GM18861 (cell line): ENCODE measurements at regions not wholly inside any gene's neighbourhood (a gene's known extent, or its start where the extent isn't known, plus 50 kb on each side); places are given as distances from the start of the nearest gene placed in this dataset.
A peak's percentile ranks its signal among the peaks of the same experiment; 100 is the strongest.

Experiments used
- ATAC-seq: cut with Tn5 transposase; IDR thresholded peaks from one replicate; pipeline ENCODE4 v1.9.1; 2021; ENCODE audit not compliant: unreplicated experiment

DNA sequence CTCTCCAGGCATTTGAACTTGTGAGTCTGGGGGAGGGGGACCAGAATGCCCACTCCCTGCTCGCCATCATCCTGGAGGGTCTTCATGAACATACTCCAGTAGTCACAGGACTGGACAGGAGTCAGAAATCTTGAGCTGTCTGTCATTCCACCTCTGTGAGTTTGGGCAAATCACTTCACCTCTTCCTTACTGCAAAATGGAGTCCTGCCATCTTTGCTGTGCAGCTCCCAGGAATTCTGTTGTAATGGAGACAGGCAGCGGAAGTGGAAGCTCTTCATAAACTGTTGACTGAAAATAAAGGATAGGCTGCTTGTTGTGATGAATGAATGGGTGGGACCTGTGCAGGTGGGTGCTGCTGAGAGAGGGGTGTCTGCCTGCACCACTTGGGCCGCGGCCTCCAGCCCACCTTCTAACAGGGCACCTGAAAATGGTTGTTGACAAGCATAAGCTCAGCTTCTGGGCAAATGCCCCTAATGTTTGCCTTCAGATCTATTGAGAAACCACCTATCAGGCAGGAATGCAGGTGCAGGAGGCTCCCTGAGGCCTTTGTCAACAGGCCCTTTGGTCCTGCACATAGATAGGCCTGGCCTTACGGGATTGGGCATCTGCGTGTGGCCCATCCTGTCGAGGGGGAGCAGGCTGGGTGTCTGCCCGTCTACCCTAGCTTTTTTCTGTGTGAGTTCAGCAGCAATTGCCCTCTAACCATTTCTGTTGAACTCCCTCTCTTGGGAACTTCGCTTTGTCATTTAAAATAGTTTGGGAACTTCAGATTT is 321.0 kb downstream of the RPS6KC1 start:
- no peak for ATAC-seq

DNA sequence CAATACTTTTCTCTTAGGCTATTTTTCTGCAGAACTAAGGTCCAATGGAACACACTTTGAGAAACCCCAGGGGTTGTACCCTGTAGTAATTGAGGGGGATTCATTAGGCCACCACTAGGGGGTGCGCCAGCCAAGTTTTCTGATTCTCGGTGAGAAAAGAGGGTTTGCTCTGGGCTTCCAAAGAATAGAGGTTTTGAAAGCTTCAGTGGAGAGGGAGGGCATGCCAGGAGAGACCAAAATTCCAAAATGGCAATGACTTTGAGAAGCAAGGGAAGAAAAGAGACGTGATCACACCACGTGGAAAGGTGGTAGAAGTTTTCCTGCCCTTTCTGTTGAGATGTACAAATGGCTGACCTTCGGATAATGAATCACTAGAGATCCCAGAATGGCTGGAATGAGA is 323.3 kb downstream of the RPS6KC1 start:
- peak; percentile 82 for ATAC-seq

DNA sequence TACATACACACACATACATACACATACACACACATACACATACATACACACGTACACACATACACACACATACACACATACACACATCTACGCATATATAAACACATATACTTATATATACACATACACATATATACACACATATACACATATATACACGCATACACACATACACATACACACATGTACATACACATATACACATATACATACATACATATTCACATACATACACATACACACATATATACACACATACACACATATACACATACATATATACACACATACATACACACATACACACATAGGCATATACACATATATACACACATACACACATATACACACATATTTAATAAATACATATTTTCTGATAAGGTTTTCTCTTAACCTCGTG is 324.0 kb downstream of the RPS6KC1 start:
- no peak for ATAC-seq

DNA sequence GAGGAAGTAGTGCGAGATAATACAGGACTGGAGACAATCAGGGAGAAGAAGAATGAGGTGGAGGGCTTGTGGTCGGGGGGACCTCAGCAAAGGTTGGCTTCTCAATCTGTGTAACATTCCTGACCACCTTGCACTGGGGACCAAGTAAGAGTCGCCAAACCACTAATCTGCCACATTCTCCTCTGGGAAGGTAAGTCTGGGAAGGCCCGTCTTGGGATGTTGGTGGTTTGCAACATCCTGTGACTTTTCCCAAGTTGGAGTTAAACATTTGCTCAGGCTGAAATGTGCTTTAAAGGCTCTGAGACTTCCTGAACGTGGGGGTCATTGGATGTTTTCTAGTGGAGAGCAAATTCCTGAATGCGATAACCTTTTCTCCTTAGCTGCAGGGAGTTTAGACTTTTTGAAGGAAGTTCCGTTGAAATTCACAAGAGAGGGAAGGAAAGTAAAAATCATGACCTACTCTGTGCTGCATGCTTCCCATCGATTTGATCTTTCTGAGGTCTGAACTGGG is 325.9 kb downstream of the RPS6KC1 start:
- ATAC-seq, result no peak

DNA sequence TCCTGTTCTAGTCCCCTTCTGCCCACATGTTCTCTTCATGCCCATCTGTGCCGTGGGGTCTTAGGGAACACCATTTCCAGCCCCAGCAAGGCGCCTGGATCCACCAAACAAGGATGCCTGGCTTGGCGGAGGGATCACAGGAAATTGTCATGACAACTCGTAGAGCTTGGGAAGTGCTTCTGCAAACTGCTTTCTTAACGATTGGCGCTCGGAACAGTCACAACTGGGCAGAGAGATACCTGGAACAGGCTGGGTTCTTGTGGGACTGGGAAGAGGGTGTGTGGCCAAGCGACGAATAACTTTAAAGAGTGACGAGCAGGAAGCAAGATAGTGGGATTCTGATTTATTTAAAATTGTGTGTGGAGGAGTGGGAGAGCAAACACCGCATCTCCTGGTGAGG is 329.8 kb downstream of the RPS6KC1 start:
- no peak for ATAC-seq

DNA sequence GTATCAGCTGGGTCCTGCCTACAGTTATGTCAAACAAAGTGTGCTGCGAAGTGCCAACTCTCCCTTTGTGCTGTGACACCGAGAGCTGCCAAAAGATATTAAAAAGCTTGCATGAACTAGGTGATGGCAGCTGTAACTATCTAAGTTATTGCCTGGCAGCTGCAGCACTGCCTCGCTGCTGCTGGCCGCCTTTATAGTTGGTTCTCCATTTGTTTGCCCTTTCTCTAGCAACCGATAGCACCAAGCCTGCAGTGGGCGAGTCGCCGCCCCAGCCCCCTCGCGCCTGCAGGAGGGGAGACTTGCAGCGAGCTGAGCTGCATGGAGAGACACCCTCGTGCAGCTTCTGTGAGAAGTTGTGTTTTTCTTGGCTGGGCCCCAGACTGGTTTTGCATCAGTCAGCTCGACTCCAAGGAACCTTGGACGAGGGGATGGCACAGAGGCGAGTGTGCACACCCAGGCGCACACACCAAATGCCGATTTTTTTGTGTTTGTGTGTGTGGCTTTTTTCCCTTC is 330.6 kb downstream of the RPS6KC1 start:
- no peak for ATAC-seq

DNA sequence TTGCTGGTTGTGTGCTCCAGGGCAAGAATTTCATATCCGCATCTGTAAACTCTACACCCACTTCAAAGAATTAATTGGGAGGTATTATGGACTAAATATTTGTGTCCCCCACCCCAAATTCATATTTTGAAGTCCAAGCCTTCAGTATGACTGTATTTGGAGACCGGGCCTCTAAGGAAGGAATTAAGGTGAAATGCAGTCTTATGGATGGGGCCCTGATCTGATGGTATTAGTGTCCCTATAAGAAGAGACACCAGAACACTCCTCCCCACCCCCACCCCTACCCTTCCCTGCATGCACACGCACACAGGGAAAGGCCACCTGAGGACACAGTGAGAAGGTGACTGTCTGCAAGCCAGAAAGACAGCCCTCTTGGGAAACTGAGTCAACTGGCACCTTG is 332.4 kb downstream of the RPS6KC1 start:
- no peak for ATAC-seq

DNA sequence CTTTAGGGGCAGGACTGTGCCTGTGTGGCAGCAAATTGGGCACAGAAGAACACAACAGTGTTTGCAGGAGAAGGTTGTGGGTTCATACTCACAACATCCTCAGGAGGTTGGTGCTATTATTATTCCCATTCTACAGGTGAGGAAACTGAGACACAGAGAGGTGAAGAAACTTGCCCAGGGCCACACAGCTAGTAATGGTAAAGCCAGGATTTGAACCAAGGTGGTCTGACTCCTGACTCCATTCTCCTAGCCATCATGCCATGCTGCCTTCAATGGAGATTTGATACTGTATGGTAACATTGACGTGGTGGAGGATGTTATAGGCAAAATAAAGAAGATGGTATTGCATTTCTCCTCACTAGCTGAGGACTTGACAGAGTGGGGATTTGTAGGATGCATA is 334.2 kb downstream of the RPS6KC1 start:
- no peak for ATAC-seq

DNA sequence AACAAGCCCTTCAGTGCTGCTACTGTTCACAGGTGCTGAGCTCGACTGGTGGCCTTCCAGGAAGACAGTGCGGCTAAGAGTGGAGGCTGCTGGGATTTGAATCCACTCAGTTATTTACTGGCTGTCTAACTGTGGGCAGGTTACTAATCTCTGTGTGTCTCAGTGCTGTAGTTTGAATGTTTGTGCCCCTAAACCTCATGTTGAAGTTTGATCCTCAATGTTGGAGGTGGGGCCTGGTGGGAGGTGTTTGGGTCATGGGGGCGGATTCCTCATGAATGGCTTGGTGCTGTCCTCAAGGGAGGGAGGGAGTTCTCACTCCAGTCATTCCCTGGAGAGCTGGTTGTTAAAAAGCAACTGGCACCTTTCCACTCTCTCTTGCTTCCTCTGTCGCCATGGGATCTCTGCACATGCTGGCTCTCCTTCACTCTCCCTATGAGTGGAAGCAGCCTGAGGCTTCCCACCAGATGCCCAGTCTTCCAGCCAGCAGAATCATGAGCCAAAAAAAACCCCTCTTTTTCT is 334.8 kb downstream of the RPS6KC1 start:
- no peak for ATAC-seq

DNA sequence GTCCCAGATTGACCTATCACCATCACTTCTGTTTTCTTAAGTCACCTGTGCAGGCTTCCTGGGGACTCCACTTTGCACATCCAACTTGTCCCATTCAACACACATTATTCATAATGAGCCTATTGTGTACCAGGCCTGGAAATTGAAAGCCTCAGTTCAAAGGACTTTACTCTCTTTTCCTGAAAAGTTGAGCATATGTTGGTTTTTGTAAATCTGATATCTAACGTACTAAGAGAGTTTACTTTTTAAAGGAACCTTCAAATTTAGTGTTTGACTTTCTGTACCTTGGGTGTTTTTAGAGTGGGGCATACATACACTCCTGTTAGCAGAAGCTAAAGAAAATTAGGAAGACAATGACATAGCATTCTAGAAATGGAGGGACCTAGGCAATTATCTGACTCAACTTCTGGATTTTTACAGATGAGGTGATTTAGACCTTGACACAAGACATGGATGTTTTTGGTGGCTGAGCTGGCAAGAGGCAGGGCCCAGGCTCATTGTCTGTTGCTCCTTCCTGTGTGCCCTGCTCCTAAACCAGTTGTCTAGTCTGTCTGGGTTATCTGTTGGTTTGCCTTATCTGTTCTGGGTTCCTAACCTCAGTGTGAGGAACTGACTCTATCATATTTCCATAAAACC is 336.5 kb downstream of the RPS6KC1 start:
- no peak for ATAC-seq

DNA sequence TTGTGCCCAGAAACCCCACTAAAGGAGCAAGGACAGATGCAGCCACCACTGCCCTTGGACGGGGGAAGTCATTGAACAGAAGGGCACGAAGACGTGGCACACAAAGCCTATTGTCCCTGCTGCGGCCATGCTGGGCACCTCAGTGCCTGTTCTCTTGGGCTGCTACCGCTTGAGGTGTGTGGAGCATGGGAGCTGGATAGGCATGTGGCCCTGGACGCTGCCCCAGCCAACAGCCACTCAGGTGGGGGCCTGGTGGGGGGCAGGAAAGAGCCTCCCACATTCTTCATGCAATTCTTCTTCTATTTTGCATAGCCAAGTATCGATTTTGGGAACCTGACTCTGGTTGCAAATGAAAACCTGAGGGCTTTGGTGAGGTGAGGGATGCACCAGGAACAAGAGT is 337.2 kb downstream of the RPS6KC1 start:
- no peak for ATAC-seq

DNA sequence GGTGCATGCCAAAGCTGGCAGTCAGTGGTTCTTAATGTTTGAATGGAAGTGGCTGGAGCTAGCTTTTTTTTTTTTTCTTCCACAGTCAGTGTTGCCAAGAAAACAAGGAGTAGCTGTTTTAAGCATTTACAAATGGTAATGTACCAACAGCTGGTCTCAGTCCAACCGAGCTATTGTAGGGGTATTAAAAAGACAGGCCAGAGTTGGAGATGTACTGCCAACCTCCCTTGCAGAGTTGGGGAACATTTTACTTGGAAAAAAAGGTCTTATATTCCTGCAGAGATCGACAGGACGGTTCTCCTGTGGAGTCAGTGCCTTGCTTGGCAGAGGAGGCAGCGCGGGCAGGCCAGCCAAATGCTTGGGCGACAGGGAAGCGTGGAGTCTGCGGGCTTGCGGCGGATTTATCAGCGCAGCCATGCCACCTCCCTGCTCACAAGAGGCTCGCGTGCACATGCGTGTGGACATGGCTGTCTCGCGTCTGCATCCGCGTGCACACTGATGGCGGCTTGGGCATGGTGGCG is 338.1 kb downstream of the RPS6KC1 start:
- ATAC-seq, result no peak

DNA sequence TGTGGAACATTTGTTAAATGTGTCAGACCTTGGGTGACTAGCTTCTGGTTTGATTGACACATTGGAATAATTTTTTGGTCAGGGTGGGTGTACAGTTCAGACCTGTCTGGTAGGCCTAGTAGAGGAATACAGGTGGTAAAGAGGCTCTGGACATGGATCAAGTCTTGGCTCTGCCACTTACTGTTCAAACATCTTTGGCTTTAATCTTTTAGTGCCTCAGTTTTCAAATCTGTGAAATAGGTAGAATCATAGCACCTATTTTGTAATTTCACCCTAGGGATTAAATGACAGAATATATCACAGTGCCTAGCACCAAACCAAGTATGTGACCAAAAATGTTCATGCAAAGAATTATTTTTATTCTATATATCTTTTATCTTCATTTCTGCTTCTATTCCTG is 340.4 kb downstream of the RPS6KC1 start:
- no peak for ATAC-seq

DNA sequence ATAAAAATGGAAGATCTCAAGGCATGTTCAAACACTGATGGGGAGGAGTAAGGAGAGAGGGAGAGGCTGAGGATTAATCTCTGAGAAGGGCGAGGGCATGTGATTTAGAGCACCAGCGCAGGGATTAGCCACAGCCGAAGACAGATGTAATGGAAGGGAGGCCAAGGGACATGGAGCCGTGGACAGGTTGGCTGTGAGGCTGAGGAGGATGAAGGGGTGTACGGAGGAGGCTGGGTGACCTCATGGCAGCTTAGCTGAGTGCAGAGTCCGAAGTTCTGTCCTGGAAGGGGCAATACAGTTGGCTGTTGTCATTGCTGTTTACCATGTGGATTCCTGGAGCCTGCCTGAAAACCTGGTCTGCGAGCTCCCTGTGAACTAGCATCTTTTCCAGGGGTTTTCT is 342.8 kb downstream of the RPS6KC1 start:
- no peak for ATAC-seq

DNA sequence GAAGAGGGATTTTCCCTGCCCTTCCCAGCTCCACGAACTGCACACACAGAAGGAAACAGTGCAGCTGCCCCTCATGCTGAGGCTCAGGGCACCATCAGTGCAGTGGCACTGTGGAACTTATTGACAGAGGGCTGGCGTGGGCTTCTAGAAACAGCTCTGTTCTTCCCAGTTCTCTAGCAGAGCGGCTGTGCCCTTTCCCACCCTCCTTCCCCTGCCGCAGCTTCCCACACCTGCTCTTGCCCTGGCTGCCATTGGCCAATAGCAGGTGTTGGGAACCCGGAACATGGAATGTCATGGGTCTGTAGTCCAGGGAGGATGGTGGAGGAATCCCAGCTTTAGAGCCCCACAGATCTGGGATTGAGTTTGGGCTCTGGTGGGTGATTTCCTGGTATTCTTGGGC is 343.8 kb downstream of the RPS6KC1 start:
- ATAC-seq, result no peak

DNA sequence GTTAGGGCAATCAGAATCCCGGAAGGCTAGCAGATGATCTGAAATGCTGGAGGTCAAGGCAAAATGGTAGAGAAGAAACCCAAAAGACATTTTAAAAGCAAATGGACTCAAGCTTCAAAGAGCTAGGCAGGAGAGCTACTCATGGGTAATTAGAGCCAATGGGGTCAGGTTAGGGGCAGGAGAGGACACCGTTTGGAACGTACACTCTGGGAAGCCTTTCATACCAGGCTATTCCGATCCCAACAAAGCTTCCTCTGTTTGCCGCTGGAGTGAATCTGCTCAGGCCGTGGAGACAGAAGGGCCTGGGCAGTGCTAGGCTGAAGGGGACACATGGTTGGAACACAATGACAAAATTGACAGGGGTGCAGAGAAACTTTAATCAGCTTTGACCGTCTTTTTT is 346.6 kb downstream of the RPS6KC1 start:
- no peak for ATAC-seq

DNA sequence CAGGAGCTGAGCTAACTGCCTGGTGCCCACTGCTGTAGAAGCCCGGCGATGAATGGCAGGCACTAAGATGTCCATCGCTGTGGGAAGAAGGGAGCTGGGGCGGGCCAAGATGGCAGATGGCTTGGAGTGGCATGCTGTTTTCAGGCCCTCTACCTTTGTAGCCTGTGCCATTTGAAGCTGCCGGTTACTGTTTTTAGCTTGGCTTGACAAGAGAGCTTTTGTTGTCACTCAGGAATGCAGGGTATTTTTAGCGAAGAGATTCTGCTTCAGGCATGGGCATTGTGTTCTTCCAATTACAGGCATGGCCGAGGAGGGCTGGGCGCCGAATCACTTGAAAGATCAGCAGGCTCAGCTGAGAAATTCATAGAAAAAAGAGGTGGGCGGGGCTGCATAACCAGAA is 348.7 kb downstream of the RPS6KC1 start:
- no peak for ATAC-seq

DNA sequence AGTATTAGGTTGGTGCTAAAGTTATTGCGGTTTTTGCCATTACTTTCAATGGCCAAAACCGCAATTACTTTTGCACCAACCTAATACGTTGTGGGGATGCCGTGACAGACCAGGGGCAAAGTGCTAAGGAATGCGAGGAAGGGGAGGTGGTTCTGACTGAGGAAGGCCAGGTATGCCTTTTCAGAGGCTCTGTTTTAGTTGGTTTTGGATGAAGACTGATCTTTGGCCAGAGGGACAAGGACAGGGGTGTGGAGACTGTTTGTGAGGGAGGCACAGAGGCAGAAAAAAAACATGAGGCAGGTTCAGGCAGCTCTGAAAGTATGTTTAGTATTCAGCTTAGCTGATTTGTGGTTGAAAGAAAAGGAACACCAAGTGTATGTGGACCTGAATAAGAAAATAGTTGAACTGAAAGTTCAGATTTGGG is 358.2 kb downstream of the RPS6KC1 start:
- ATAC-seq, result no peak

DNA sequence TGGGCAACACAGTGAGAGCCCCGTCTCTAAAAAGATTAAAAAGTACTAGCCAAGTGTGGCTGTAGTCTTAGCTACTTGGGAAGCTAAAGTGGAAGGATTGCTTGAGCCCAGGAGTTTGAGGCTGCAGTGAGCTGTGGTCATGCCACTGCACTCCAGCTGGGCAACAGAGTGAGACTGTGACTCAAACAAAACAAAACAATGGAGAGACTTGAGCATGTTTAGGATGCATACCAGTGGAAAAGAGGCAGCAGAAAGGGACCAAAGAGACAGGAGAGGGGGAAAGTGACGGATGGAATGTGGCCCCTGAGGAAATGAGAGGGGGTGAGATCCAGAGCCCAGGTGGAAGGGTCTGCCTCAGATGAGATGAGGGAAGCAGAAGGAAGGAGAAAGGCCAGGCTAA is 358.9 kb downstream of the RPS6KC1 start:
- no peak for ATAC-seq

DNA sequence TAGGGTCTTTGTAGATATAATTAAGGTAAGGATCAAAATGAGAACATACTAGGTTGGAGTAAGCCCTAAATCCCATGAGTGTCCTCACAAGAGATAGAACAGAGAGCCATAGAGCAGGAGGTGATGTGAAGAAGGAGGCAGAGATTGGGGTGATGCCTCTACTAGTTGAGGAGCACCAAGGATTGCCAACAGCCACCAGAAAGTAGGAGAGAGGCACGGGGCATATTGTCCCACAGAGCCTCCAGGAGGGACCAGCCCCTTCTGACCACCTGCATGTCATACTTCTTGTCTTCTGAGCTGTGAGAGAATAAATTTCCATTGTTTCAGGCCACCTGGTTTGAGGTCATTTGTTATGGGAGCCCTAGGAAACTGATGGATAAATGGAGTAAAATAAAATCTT is 363.3 kb downstream of the RPS6KC1 start:
- no peak for ATAC-seq

DNA sequence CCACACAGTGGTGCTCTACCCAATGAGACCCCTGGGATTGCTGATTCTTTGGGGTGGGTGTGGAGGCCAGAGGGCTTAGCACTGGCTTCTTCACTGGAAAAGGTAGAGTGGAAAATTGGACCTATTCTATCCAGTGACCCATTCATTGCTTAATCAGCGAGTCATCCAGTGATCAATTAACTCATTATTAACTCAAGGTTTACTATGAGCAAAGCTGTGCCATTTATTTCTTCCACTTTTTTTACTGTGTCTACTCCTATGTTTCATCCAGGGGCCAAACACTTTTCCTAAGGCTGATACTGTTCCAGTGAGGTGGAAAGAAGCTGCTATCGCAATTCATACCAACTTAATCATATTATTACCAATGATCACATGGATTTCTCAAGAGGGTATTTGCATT is 363.9 kb downstream of the RPS6KC1 start:
- ATAC-seq, result no peak
